ENCODE measurements at regions not wholly inside any gene's neighbourhood (a gene's known extent, or its start where the extent isn't known, plus 50 kb on each side); places are given as distances from the start of the nearest gene placed in this dataset.

DNA sequence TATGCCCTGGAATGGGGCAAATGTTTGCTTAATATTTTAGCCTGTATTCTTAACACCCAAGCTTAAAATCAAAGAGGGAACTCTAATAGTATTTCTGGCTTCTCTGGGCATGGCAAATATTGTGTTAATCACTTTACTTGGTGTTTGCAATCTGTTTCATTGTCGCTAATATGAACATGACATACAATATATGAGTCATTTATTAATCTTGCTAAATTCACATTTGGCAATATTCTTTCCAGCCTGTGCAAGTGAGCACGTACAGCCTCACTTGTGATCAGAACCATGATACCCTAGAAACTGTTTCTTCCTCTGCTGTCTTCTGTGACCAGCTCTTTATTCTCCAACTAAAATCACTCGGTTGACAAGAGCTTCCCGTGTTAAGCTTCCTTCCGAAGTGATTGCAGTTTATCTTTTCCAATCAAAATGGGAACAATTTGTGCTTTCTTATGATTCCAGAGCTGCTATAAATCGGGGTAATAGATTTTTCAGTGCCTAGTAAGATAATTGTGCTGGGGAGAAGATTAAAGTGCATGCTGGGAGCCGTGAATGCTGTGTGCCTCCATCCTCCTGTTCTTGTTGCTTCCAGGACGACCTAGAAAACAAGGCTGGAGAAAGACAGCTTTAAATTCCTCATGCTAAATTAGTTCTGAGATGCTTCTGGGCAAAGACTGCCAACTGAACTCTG, 153.0 kb upstream of the TMTC4 start (continued):
- TF ChIP-seq, protein P1, sequence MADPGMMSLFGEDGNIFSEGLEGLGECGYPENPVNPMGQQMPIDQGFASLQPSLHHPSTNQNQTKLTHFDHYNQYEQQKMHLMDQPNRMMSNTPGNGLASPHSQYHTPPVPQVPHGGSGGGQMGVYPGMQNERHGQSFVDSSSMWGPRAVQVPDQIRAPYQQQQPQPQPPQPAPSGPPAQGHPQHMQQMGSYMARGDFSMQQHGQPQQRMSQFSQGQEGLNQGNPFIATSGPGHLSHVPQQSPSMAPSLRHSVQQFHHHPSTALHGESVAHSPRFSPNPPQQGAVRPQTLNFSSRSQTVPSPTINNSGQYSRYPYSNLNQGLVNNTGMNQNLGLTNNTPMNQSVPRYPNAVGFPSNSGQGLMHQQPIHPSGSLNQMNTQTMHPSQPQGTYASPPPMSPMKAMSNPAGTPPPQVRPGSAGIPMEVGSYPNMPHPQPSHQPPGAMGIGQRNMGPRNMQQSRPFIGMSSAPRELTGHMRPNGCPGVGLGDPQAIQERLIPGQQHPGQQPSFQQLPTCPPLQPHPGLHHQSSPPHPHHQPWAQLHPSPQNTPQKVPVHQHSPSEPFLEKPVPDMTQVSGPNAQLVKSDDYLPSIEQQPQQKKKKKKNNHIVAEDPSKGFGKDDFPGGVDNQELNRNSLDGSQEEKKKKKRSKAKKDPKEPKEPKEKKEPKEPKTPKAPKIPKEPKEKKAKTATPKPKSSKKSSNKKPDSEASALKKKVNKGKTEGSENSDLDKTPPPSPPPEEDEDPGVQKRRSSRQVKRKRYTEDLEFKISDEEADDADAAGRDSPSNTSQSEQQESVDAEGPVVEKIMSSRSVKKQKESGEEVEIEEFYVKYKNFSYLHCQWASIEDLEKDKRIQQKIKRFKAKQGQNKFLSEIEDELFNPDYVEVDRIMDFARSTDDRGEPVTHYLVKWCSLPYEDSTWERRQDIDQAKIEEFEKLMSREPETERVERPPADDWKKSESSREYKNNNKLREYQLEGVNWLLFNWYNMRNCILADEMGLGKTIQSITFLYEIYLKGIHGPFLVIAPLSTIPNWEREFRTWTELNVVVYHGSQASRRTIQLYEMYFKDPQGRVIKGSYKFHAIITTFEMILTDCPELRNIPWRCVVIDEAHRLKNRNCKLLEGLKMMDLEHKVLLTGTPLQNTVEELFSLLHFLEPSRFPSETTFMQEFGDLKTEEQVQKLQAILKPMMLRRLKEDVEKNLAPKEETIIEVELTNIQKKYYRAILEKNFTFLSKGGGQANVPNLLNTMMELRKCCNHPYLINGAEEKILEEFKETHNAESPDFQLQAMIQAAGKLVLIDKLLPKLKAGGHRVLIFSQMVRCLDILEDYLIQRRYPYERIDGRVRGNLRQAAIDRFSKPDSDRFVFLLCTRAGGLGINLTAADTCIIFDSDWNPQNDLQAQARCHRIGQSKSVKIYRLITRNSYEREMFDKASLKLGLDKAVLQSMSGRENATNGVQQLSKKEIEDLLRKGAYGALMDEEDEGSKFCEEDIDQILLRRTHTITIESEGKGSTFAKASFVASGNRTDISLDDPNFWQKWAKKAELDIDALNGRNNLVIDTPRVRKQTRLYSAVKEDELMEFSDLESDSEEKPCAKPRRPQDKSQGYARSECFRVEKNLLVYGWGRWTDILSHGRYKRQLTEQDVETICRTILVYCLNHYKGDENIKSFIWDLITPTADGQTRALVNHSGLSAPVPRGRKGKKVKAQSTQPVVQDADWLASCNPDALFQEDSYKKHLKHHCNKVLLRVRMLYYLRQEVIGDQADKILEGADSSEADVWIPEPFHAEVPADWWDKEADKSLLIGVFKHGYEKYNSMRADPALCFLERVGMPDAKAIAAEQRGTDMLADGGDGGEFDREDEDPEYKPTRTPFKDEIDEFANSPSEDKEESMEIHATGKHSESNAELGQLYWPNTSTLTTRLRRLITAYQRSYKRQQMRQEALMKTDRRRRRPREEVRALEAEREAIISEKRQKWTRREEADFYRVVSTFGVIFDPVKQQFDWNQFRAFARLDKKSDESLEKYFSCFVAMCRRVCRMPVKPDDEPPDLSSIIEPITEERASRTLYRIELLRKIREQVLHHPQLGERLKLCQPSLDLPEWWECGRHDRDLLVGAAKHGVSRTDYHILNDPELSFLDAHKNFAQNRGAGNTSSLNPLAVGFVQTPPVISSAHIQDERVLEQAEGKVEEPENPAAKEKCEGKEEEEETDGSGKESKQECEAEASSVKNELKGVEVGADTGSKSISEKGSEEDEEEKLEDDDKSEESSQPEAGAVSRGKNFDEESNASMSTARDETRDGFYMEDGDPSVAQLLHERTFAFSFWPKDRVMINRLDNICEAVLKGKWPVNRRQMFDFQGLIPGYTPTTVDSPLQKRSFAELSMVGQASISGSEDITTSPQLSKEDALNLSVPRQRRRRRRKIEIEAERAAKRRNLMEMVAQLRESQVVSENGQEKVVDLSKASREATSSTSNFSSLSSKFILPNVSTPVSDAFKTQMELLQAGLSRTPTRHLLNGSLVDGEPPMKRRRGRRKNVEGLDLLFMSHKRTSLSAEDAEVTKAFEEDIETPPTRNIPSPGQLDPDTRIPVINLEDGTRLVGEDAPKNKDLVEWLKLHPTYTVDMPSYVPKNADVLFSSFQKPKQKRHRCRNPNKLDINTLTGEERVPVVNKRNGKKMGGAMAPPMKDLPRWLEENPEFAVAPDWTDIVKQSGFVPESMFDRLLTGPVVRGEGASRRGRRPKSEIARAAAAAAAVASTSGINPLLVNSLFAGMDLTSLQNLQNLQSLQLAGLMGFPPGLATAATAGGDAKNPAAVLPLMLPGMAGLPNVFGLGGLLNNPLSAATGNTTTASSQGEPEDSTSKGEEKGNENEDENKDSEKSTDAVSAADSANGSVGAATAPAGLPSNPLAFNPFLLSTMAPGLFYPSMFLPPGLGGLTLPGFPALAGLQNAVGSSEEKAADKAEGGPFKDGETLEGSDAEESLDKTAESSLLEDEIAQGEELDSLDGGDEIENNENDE (IDR thresholded peaks at IDR 0.05; ENCODE audit: insufficient replicate concordance, low read length) = no peak
- no peak for TF ChIP-seq POU5F1 (IDR thresholded peaks at IDR 0.05; ENCODE audit: low read depth, low read length)
- TF ChIP-seq TEAD4 (IDR thresholded peaks at IDR 0.05; ENCODE audit: low read depth, low read length) = no peak
- TF ChIP-seq, protein P2, sequence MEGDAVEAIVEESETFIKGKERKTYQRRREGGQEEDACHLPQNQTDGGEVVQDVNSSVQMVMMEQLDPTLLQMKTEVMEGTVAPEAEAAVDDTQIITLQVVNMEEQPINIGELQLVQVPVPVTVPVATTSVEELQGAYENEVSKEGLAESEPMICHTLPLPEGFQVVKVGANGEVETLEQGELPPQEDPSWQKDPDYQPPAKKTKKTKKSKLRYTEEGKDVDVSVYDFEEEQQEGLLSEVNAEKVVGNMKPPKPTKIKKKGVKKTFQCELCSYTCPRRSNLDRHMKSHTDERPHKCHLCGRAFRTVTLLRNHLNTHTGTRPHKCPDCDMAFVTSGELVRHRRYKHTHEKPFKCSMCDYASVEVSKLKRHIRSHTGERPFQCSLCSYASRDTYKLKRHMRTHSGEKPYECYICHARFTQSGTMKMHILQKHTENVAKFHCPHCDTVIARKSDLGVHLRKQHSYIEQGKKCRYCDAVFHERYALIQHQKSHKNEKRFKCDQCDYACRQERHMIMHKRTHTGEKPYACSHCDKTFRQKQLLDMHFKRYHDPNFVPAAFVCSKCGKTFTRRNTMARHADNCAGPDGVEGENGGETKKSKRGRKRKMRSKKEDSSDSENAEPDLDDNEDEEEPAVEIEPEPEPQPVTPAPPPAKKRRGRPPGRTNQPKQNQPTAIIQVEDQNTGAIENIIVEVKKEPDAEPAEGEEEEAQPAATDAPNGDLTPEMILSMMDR (IDR thresholded peaks at IDR 0.05; ENCODE audit: control extremely low read depth in 1 of 3, insufficient read depth in 1 of 3, low read depth in 1 of 3, low read length in 3 of 3) = no peak
- TF ChIP-seq RNF2 (IDR thresholded peaks at IDR 0.05; ENCODE audit: borderline replicate concordance, low read depth, low read length, missing control alignments, poor library complexity, severe bottlenecking) = no peak
- no peak for TF ChIP-seq SP2 (IDR thresholded peaks at IDR 0.05; ENCODE audit: low read length)
- no peak for TF ChIP-seq GTF2F1 (IDR thresholded peaks at IDR 0.05; ENCODE audit: borderline replicate concordance, low read depth, low read length)
- TF ChIP-seq TAF7 (optimal IDR thresholded peaks at IDR 0.05; ENCODE audit: borderline replicate concordance, low read depth, low read length) = no peak
